H9 (cell line): ENCODE measurements at regions not wholly inside any gene's neighbourhood (a gene's known extent, or its start where the extent isn't known, plus 50 kb on each side); places are given as distances from the start of the nearest gene placed in this dataset.

Experiments used
- DNase-seq: peaks from one replicate; pipeline ENCODE4 v3.0.0-alpha.2; 2017
- H2AFZ ChIP-seq: one replicate; pipeline ENCODE4 v1.6.1; 2013; ENCODE audit warnings: mild to moderate bottlenecking, low read length, control low read depth, moderate library complexity
- H2AK5ac ChIP-seq: 2 replicates; pipeline ENCODE4 v1.6.1; 2013; ENCODE audit warnings: low read length, control low read depth, mixed read lengths; ENCODE audit not compliant: insufficient read length
- H2BK120ac ChIP-seq: one replicate; pipeline ENCODE4 v1.6.1; 2013; ENCODE audit warnings: low read depth, mild to moderate bottlenecking, low read length, control low read depth, inconsistent platforms; ENCODE audit not compliant: poor library complexity, severe bottlenecking
- H2BK12ac ChIP-seq: 2 replicates; pipeline ENCODE4 v1.6.1; 2013; ENCODE audit warnings: low read length, control low read depth, mixed read lengths, low read depth; ENCODE audit not compliant: insufficient read length
- H2BK15ac ChIP-seq: 2 replicates; pipeline ENCODE4 v1.6.1; 2013; ENCODE audit warnings: low read depth, low read length, control low read depth
- H2BK20ac ChIP-seq: one replicate; pipeline ENCODE4 v1.6.1; 2013; ENCODE audit warnings: low read depth, mild to moderate bottlenecking, low read length, control low read depth, inconsistent platforms; ENCODE audit not compliant: poor library complexity, severe bottlenecking
- H2BK5ac ChIP-seq: 2 replicates; pipeline ENCODE4 v1.6.1; 2013; ENCODE audit warnings: low read length, control low read depth, mixed read lengths; ENCODE audit not compliant: insufficient read length
- H3K14ac ChIP-seq: 2 replicates; pipeline ENCODE4 v1.6.1; 2013; ENCODE audit warnings: low read length, control low read depth; ENCODE audit not compliant: insufficient read depth
- H3K18ac ChIP-seq: 2 replicates; pipeline ENCODE4 v1.6.1; 2013; ENCODE audit warnings: low read depth, mild to moderate bottlenecking, mixed read lengths, low read length, control low read depth; ENCODE audit not compliant: insufficient read length
- H3K23ac ChIP-seq: 2 replicates; pipeline ENCODE4 v1.6.1; 2013; ENCODE audit warnings: low read length, control low read depth, mixed read lengths, low read depth; ENCODE audit not compliant: insufficient read length
- H3K23me2 ChIP-seq: 2 replicates; pipeline ENCODE4 v1.6.1; 2013; ENCODE audit warnings: low read depth, mild to moderate bottlenecking, mixed read lengths, low read length, control low read depth; ENCODE audit not compliant: insufficient read length, poor library complexity, severe bottlenecking
- H3K27ac ChIP-seq: 2 replicates; pipeline ENCODE4 v1.5.1; 2013; ENCODE audit warnings: low read length, control low read depth, mixed read lengths, low read depth; ENCODE audit not compliant: insufficient read length
- H3K27me3 ChIP-seq: 2 replicates; pipeline ENCODE4 v1.6.1; 2013; ENCODE audit warnings: low read length, control low read depth, inconsistent platforms; ENCODE audit not compliant: insufficient read depth
- H3K4ac ChIP-seq: 2 replicates; pipeline ENCODE4 v1.6.1; 2013; ENCODE audit warnings: low read depth, mild to moderate bottlenecking, control low read depth, inconsistent platforms, low read length, moderate library complexity
- H3K4me1 ChIP-seq: 2 replicates; pipeline ENCODE4 v1.6.1; 2013; ENCODE audit warnings: low read length, control low read depth, inconsistent platforms; ENCODE audit not compliant: insufficient read depth
- H3K4me2 ChIP-seq: 2 replicates; pipeline ENCODE4 v1.6.1; 2013; ENCODE audit warnings: low read length, control low read depth, mixed read lengths; ENCODE audit not compliant: insufficient read length, insufficient read depth
- H3K56ac ChIP-seq: 2 replicates; pipeline ENCODE4 v1.6.1; 2013; ENCODE audit warnings: low read depth, mild to moderate bottlenecking, mixed read lengths, low read length, control low read depth; ENCODE audit not compliant: insufficient read length
- H3K79me1 ChIP-seq: 2 replicates; pipeline ENCODE4 v1.6.1; 2013; ENCODE audit warnings: low read depth, mild to moderate bottlenecking, moderate library complexity, low read length, control low read depth, inconsistent platforms; ENCODE audit not compliant: insufficient read depth, poor library complexity, severe bottlenecking
- H3K79me2 ChIP-seq: 2 replicates; pipeline ENCODE4 v1.6.1; 2013; ENCODE audit warnings: low read length, control low read depth, inconsistent platforms; ENCODE audit not compliant: insufficient read depth
- H3K9ac ChIP-seq: 2 replicates; pipeline ENCODE4 v1.6.1; 2013; ENCODE audit warnings: low read length, control low read depth, mixed read lengths; ENCODE audit not compliant: insufficient read length; ENCODE audit errors: extremely low read depth
- H3K9me3 ChIP-seq: one replicate; pipeline ENCODE4 v1.6.1; 2013; ENCODE audit warnings: low read depth, low read length, inconsistent platforms; ENCODE audit not compliant: control insufficient read depth
- H3T11ph ChIP-seq: one replicate; pipeline ENCODE4 v1.6.1; 2013; ENCODE audit warnings: mild to moderate bottlenecking, low read length, control low read depth, inconsistent platforms
- H4K20me1 ChIP-seq: one replicate; pipeline ENCODE4 v1.6.1; 2013; ENCODE audit not compliant: control insufficient read depth, insufficient read length, insufficient read depth
- H4K5ac ChIP-seq: 2 replicates; pipeline ENCODE4 v1.6.1; 2013; ENCODE audit warnings: low read depth, mild to moderate bottlenecking, mixed read lengths, low read length, control low read depth; ENCODE audit not compliant: insufficient read length
- H4K8ac ChIP-seq: replicated peaks from 2 replicates; pipeline ENCODE4 v1.6.1; 2013; ENCODE audit warnings: low read length, control low read depth, mixed read lengths, low read depth; ENCODE audit not compliant: insufficient read length
- H4K91ac ChIP-seq: 2 replicates; pipeline ENCODE4 v1.6.1; 2013; ENCODE audit warnings: low read depth, mild to moderate bottlenecking, moderate library complexity, mixed read lengths, low read length, control low read depth; ENCODE audit not compliant: insufficient read length
- H3K27ac Mint-ChIP-seq, 3 experiments: 2 replicates in 2 of 3; 3 replicates in 1 of 3; pipeline ENCODE4 v1.8.0; 2020 to 2021; ENCODE audit warnings: mixed read lengths in 3 of 3, mild to moderate bottlenecking in 1 of 3, moderate library complexity in 1 of 3
- H3K27me3 Mint-ChIP-seq: 2 replicates; pipeline ENCODE4 v1.8.0; 2021; ENCODE audit warnings: low read depth, mild to moderate bottlenecking, moderate library complexity, mixed read lengths
- H3K36me3 Mint-ChIP-seq, 3 experiments: 2 replicates in 2 of 3; 3 replicates in 1 of 3; pipeline ENCODE4 v1.8.0; 2020 to 2021; ENCODE audit warnings: low read depth in 3 of 3, mixed read lengths in 3 of 3; ENCODE audit not compliant: insufficient read depth in 1 of 3
- H3K4me1 Mint-ChIP-seq, 2 experiments: 2 replicates each; pipeline ENCODE4 v1.8.0; 2020; ENCODE audit warnings: mixed read lengths in 2 of 2
- H3K4me3 Mint-ChIP-seq, 2 experiments: 2 replicates in 1 of 2; 3 replicates in 1 of 2; pipeline ENCODE4 v1.8.0; 2020 to 2021; ENCODE audit warnings: mild to moderate bottlenecking in 2 of 2, mixed read lengths in 2 of 2, moderate library complexity in 1 of 2
- H3K9me3 Mint-ChIP-seq, 2 experiments: 2 replicates in 1 of 2; 3 replicates in 1 of 2; pipeline ENCODE4 v1.8.0; 2020; ENCODE audit warnings: mild to moderate bottlenecking in 2 of 2, mixed read lengths in 2 of 2, moderate library complexity in 1 of 2
- CTCF ChIP-seq: fragments of 200-600 bp; sonication (generic); conservative IDR thresholded peaks from 3 replicates; pipeline ENCODE4 v1.8.0; 2021; ENCODE audit warnings: antibody characterized with exemption, mild to moderate bottlenecking
- WGBS: extraction: QIAGEN DNeasy Blood & Tissue Kit; methylation state at CpG from one replicate; pipeline ENCODE4 v1.1.7; 2013; ENCODE audit warnings: missing lambda C conversion rate, low lambda C conversion rate, mixed read lengths; ENCODE audit not compliant: insufficient read length; ENCODE audit errors: extremely low coverage; 5-methylcytosine and 5-hydroxymethylcytosine counted together

GRCh38 chr4:24158031-24158430 is 268.2 kb upstream of the PPARGC1A start:
- H3K36me3 Mint-ChIP-seq = no peaks in the 10 kb centered on the region
- no peak for TF ChIP-seq CTCF
- H3K9me3 Mint-ChIP-seq = no peaks in the 10 kb centered on the region

More at GRCh38 chr4:24158031-24158430, 268.2 kb upstream of the PPARGC1A start:
- no peak overlapping the region for H4K91ac ChIP-seq
- no peaks in the 10 kb centered on the region for H4K20me1 ChIP-seq
- DNase-seq = no peak
- H3K23ac ChIP-seq = no peak overlapping the region
- no peak overlapping the region for H2BK20ac ChIP-seq
- H2AK5ac ChIP-seq = no peak overlapping the region
- H3K79me2 ChIP-seq = no peaks in the 10 kb centered on the region
- Mint-ChIP-seq H3K4me1 (peaks cover 17 to 22% of the 10 kb centered on the region in 2 experiments), H3K27ac (no peak overlapping the region), H3K4me3 (no peak overlapping the region), H3K27me3 (peaks cover 1% of the 10 kb centered on the region; the same call in 1 of the 2 replicates)
- no peak overlapping the region for H3K9ac ChIP-seq
- WGBS = no CpG with 5 or more reads among the region's 1 CpG
- no peak overlapping the region for H2BK120ac ChIP-seq
- no peaks in the 10 kb centered on the region for H3K9me3 ChIP-seq
- H2BK15ac ChIP-seq = no peak overlapping the region
- no peak overlapping the region for H2AFZ ChIP-seq
- no peaks in the 10 kb centered on the region for H3K27me3 ChIP-seq
- no peak overlapping the region for H3K4ac ChIP-seq
- no peaks in the 10 kb centered on the region for H3K23me2 ChIP-seq
- H2BK12ac ChIP-seq = no peak overlapping the region
- H3K79me1 ChIP-seq = no peaks in the 10 kb centered on the region
- no peaks in the 10 kb centered on the region for H3K4me1 ChIP-seq
- H4K8ac ChIP-seq = no peak overlapping the region
- H4K5ac ChIP-seq = no peak overlapping the region
- H3K4me2 ChIP-seq = no peak overlapping the region
- no peak overlapping the region for H3K18ac ChIP-seq
- no peak overlapping the region for H2BK5ac ChIP-seq
- H3T11ph ChIP-seq = no peak overlapping the region
- no peak overlapping the region for H3K14ac ChIP-seq
- H3K27ac ChIP-seq = no peak overlapping the region
- H3K56ac ChIP-seq = no peak overlapping the region
